GM12892 (cell line): ENCODE measurements at regions not wholly inside any gene's neighbourhood (a gene's known extent, or its start where the extent isn't known, plus 50 kb on each side); places are given as distances from the start of the nearest gene placed in this dataset.

Experiments used
- POLR2A ChIP-seq: IDR thresholded peaks from 2 replicates; pipeline ENCODE4 v1.6.1; 2011; ENCODE audit warnings: low read depth, low read length, control low read depth
- POLR2AphosphoS5 ChIP-seq: IDR thresholded peaks from 2 replicates; pipeline ENCODE4 v1.6.1; 2011; ENCODE audit warnings: low read depth, low read length, control low read depth
- TAF1 ChIP-seq: IDR thresholded peaks from 2 replicates; pipeline ENCODE4 v1.6.1; 2011; ENCODE audit warnings: low read depth, mild to moderate bottlenecking, control low read depth, low read length, borderline replicate concordance

GRCh38 chr12:65643171-65643570, 181.1 kb upstream of the HMGA2 start:
- TF ChIP-seq TAF1 (no peak), POLR2A (no peak), POLR2AphosphoS5 (no peak)
